ENCODE measurements at regions not wholly inside any gene's neighbourhood (a gene's known extent, or its start where the extent isn't known, plus 50 kb on each side); places are given as distances from the start of the nearest gene placed in this dataset.

DNA sequence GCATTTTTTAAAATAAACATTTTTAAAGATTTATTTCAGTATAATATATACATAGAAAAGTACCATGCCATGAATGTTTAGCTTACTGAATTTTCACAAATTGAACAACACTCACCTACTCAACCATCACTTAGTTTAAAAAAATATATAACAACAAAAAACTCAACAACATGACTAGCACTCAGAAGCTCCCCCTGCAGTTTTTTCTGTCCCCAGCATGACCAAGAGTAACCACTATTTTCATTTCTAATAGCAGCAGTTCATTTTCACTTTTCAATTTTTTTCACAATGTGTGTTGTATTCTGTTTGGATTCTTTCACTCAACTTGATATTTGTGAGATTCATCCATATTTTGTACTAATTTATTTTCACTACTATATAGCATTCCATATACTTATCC lies 162.3 kb upstream of the POGK start:
- Histone ChIP-seq H3K27me3 (ENCODE audit: insufficient read depth, low read length) (no peaks in the 10 kb centered on the region), H3K36me3 (ENCODE audit: control insufficient read depth in 1 of 2, insufficient read depth in 2 of 2, low read length in 2 of 2) (no peaks in the 10 kb centered on the region), H2AFZ (ENCODE audit: low read depth, low read length, poor library complexity, severe bottlenecking) (no peak overlapping the region), H3K9ac (ENCODE audit: low read length) (no peak overlapping the region), H3K9me3 (ENCODE audit: control insufficient read depth in 1 of 2, insufficient read depth in 1 of 2, low read depth in 1 of 2, low read length in 2 of 2) (no peaks in the 10 kb centered on the region), H4K20me1 (ENCODE audit: insufficient read depth) (no peaks in the 10 kb centered on the region), H3K4me3 (replicated peaks in 1 of 2; ENCODE audit: low read depth in 1 of 2, low read length in 2 of 2) (no peak overlapping the region), H3K4me1 (ENCODE audit: control insufficient read depth in 1 of 2, insufficient read depth in 2 of 2, low read length in 2 of 2) (no peaks in the 10 kb centered on the region), H3K9me2 (ENCODE audit: insufficient read depth) (no peaks in the 10 kb centered on the region), H3K79me2 (ENCODE audit: insufficient read depth, low read length) (no peaks in the 10 kb centered on the region), H3K4me2 (ENCODE audit: low read length) (no peak overlapping the region), H3K27ac (ENCODE audit: low read depth, low read length) (no peak overlapping the region)
- ChIA-PET CTCF (interaction anchor here (0.9 kb wide), 1 partner anchor 28 kb away, joined by 3 read pairs; no protein-coding TSS in a partner anchor), POLR2A (no interaction called here), RAD21 (ENCODE audit: low non-redundant PET in 1 of 2, low total read pairs in 2 of 2, uncharacterized antibody in 2 of 2, unreplicated experiment in 2 of 2) (no interaction called here)
- DNase-seq (ENCODE audit: low read depth, low spot score): no peak
- BruUV-seq (replicated peaks): no TSS peak
- TF ChIP-seq, protein P1, sequence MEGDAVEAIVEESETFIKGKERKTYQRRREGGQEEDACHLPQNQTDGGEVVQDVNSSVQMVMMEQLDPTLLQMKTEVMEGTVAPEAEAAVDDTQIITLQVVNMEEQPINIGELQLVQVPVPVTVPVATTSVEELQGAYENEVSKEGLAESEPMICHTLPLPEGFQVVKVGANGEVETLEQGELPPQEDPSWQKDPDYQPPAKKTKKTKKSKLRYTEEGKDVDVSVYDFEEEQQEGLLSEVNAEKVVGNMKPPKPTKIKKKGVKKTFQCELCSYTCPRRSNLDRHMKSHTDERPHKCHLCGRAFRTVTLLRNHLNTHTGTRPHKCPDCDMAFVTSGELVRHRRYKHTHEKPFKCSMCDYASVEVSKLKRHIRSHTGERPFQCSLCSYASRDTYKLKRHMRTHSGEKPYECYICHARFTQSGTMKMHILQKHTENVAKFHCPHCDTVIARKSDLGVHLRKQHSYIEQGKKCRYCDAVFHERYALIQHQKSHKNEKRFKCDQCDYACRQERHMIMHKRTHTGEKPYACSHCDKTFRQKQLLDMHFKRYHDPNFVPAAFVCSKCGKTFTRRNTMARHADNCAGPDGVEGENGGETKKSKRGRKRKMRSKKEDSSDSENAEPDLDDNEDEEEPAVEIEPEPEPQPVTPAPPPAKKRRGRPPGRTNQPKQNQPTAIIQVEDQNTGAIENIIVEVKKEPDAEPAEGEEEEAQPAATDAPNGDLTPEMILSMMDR (IDR thresholded peaks at IDR 0.05 in 2 of 3, conservative IDR thresholded peaks at IDR 0.05 in 1 of 3; ENCODE audit: borderline replicate concordance in 1 of 3, insufficient read depth in 1 of 3, low read depth in 2 of 3, low read length in 2 of 3): peak in 1 of 3 experiments; percentile 14; a peak in 1 of 6 replicates
- TF ChIP-seq ZFX (IDR thresholded peaks at IDR 0.05): no peak
- ATAC-seq: no peak
- intact Hi-C loops (cut with micrococcal nuclease): no loop called here

GRCh38 chr1:166679369-166679768 lies 159.9 kb upstream of the POGK start:
- no peak for DNase-seq (ENCODE audit: low read depth, low spot score)
- ATAC-seq: no peak

More at GRCh38 chr1:166679369-166679768, 159.9 kb upstream of the POGK start:
- Histone ChIP-seq H4K20me1 (ENCODE audit: insufficient read depth) (no peaks in the 10 kb centered on the region), H3K4me1 (ENCODE audit: control insufficient read depth in 1 of 2, insufficient read depth in 2 of 2, low read length in 2 of 2) (no peaks in the 10 kb centered on the region), H3K9ac (ENCODE audit: low read length) (no peak overlapping the region), H3K4me2 (ENCODE audit: low read length) (no peak overlapping the region), H3K27ac (ENCODE audit: low read depth, low read length) (no peak overlapping the region), H3K36me3 (ENCODE audit: control insufficient read depth in 1 of 2, insufficient read depth in 2 of 2, low read length in 2 of 2) (no peaks in the 10 kb centered on the region), H3K9me3 (ENCODE audit: control insufficient read depth in 1 of 2, insufficient read depth in 1 of 2, low read depth in 1 of 2, low read length in 2 of 2) (no peaks in the 10 kb centered on the region), H2AFZ (ENCODE audit: low read depth, low read length, poor library complexity, severe bottlenecking) (no peak overlapping the region), H3K9me2 (ENCODE audit: insufficient read depth) (no peaks in the 10 kb centered on the region), H3K27me3 (ENCODE audit: insufficient read depth, low read length) (no peaks in the 10 kb centered on the region), H3K79me2 (ENCODE audit: insufficient read depth, low read length) (no peaks in the 10 kb centered on the region), H3K4me3 (replicated peaks in 1 of 2; ENCODE audit: low read depth in 1 of 2, low read length in 2 of 2) (no peak overlapping the region)
- BruUV-seq (replicated peaks): no TSS peak
- RAD21 ChIA-PET (ENCODE audit: low non-redundant PET in 1 of 2, low total read pairs in 2 of 2, uncharacterized antibody in 2 of 2, unreplicated experiment in 2 of 2): no interaction called here
- intact Hi-C loops (cut with micrococcal nuclease): no loop called here
- TF ChIP-seq POLR2A (IDR thresholded peaks at IDR 0.05; ENCODE audit: borderline replicate concordance, extremely low read depth, insufficient read depth, insufficient read length) (no peak), EZH2 (IDR thresholded peaks at IDR 0.05) (no peak), SRF (IDR thresholded peaks at IDR 0.05; ENCODE audit: low read depth) (no peak), ZFX (IDR thresholded peaks at IDR 0.05) (no peak), POLR2AphosphoS5 (IDR thresholded peaks at IDR 0.05; ENCODE audit: low read depth, low read length) (no peak)
- TF ChIP-seq, protein P2, sequence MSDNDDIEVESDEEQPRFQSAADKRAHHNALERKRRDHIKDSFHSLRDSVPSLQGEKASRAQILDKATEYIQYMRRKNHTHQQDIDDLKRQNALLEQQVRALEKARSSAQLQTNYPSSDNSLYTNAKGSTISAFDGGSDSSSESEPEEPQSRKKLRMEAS (IDR thresholded peaks at IDR 0.05): no peak
- TF ChIP-seq, protein P3, sequence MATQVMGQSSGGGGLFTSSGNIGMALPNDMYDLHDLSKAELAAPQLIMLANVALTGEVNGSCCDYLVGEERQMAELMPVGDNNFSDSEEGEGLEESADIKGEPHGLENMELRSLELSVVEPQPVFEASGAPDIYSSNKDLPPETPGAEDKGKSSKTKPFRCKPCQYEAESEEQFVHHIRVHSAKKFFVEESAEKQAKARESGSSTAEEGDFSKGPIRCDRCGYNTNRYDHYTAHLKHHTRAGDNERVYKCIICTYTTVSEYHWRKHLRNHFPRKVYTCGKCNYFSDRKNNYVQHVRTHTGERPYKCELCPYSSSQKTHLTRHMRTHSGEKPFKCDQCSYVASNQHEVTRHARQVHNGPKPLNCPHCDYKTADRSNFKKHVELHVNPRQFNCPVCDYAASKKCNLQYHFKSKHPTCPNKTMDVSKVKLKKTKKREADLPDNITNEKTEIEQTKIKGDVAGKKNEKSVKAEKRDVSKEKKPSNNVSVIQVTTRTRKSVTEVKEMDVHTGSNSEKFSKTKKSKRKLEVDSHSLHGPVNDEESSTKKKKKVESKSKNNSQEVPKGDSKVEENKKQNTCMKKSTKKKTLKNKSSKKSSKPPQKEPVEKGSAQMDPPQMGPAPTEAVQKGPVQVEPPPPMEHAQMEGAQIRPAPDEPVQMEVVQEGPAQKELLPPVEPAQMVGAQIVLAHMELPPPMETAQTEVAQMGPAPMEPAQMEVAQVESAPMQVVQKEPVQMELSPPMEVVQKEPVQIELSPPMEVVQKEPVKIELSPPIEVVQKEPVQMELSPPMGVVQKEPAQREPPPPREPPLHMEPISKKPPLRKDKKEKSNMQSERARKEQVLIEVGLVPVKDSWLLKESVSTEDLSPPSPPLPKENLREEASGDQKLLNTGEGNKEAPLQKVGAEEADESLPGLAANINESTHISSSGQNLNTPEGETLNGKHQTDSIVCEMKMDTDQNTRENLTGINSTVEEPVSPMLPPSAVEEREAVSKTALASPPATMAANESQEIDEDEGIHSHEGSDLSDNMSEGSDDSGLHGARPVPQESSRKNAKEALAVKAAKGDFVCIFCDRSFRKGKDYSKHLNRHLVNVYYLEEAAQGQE (IDR thresholded peaks at IDR 0.05; ENCODE audit: low read depth): no peak
- CTCF ChIA-PET: no interaction called here
- POLR2A ChIA-PET: no interaction called here
